ENCODE measurements at regions not wholly inside any gene's neighbourhood (a gene's known extent, or its start where the extent isn't known, plus 50 kb on each side); places are given as distances from the start of the nearest gene placed in this dataset.

DNA sequence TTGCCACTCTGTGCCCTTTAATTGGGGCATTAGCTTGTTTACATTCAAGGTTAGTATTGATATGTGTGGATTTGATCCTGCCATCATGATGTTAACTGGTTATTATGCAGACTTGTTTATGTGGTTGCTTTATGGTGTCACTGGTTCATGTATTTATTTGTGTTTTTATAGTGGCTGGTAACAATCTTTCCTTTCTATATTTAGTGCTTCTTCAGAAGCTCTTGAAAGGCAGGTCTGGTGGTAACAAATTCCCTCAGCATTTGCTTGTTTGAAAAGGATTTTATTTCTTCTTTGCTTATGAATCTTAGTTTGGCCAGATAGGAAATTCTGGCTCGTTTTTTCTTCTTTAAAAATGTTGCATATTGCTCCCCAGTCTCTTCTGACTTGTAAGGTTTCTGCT lies 215.4 kb downstream of the ZC3H11B start:
- no peak for DNase-seq

DNA sequence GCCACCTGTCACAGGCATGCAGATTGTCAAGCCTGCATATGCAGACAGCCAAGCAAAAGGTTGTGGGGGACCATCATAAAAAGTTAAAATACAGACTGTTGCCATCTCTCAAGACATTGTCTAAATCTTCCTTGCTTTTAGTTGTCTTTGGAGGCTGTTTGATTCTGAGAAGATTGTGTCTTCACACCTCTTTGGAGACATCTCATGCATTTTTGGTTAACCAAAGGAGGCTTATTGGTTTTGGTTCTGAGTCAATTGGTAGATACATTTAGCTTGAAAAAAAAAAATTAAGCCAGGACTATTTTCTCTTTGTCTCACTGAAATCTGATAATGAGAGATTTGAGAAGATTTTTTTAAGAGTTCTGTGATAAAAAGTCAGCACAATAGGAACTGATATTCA lies 217.6 kb downstream of the LYPLAL1 start:
- DNase-seq, result no peak

DNA sequence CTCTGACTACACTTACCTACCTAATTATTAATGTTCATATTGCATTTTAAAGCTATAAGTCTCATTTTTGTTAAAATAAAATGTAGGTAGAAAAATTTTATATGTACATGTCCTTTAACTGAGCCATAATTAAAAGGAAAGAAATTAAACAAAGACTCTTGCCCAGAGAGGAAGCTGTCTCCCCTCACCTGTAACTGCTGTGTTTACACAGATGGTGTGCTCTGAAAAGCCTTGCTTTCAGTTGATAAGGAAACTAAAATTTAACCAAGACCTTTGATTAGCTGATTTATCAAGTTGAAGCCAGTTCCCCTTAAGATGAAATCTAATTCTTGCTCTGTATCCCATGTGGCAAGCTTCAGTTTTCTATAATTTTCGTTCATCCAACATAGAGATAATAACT lies 213.5 kb downstream of the LYPLAL1 start:
- no peak for DNase-seq

DNA sequence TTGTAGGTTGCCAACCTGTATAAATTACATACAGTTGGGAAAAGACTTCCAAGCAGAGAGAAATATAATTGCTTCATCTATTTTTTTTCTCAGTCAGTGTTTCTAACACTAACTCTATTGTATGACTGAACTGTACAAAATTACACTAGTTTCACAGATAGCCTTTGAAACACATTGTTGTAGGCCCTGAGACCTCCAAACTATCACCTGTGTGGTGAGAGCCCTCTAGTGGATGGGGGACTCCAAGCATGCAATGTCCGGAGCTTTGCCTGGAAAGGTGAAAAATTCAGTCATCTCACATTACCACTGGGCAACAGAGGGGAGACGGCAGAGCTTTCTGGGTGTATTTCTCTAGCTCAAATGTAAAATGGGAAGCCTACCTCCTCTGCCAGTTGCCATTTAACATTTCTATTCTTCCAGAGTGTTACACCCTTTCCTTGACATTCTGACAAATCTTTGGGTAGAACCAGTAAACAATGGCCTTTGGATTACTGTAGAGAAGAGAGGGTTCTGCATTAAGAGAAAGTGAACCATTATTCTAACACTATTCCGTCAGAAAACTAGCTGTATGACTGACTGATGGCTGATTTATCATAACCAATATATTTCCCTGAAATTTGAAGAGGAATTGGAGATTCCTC lies 212.2 kb downstream of the LYPLAL1 start:
- no peak for DNase-seq

- DNase-seq, result no peak
Observed at GRCh38 chr1:219383281-219383680, 209.6 kb downstream of the LYPLAL1 start.

GRCh38 chr1:219381396-219381795 lies 207.7 kb downstream of the LYPLAL1 start:
- DNase-seq, result no peak

DNA sequence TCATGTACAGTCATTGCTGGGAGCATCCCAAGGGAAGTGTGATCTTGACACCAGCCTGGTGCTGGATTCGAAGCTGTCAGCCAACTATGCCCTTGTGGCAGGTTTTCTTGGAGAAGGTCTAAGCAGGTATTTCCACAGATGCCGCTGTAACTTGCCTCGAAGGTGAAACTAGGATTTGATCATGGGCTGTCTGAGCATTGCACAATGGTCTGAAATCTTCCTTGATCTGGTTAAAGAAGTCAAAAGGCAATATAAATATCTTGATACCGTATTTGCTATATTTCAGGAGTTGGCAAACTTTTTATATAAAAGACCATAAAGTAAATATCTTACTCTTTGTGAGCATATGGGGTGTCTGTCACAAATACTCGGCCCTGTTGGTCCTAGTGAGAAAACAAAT lies 206.8 kb downstream of the LYPLAL1 start:
- no peak for DNase-seq

GRCh38 chr1:219379691-219380090 lies 206.0 kb downstream of the LYPLAL1 start:
- no peak for DNase-seq

- DNase-seq, result no peak
Observed at GRCh38 chr1:219374636-219375035, 201.0 kb downstream of the LYPLAL1 start.

DNA sequence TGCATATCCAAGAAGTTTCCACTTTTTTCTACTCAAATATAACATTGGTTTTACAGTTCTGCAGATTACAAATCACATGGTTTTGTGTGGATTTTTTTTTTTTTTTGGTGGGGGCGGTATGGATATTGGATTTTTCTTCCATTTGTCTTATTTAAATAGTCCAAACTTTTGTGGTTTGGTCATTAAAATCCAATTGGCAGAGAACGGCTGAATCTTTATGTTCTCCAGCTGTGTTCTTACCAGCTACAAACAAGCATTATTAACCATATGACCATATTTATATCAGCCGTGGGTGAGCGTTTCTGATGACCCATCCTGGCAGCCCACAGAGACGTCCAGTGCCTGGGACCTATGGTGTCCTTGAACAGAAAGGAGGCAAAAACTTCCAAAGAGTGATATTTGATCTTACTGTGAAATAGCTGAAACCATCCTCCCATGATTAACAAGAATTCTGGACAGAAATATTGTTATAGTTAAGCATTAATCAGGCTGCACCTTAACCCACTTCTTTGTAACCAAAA lies 200.4 kb downstream of the LYPLAL1 start:
- no peak for DNase-seq

DNA sequence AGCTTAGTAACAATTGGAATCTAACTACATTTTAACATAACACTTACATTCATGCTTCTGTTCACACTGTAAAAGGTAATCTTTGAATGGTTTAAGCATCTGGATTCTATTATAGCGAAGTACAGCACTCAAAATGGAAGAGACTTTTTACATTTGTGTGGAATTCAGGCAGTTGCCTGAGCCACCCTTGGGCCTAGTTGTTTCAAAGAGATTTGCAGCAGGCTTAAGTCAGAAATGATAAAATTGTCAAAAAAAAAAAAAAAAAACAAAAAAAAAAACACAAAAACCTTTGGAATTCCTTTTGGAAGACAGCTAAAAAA lies 199.9 kb downstream of the LYPLAL1 start:
- DNase-seq, result no peak

GRCh38 chr1:219372916-219373615 lies 199.4 kb downstream of the LYPLAL1 start:
- DNase-seq, result no peak

GRCh38 chr1:219371471-219371870 lies 197.8 kb downstream of the LYPLAL1 start:
- DNase-seq, result no peak

DNA sequence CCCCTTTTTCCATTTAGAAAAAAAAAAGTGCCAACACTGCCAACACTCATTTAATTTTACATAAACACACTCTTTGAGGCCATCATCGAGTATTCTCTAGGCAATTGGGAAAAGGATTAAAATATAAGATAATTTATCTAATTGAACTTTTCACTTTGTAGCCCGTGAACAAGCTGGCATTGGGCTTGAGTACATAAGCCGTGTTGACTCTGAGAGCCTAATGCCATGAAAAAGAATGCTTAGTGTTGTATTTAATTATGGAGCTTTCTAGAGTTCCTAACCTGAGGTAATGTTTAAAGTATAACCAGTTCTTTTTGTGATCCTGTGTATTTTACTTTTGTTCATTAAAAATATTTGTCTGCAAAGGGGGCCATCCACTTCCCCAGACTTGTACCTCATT lies 193.8 kb downstream of the LYPLAL1 start:
- DNase-seq, result no peak

DNA sequence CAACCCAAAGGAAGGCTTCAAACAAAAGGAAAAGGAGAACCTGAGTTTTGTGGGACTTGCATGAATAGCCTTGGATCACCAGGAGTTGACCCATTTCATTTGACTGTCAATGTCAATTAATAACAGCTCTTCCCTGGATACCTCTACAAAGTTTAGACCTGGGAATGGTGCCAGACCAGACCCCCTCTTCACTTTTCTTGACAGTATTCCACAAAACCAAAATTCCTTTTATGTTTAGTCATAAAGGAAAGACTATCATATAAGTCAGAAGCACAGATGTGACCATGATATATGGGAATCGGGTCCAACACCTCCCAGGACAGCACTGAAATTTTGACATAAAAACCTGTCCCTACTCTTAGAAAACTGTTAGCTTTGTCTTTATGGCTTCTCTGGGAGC lies 191.8 kb downstream of the LYPLAL1 start:
- no peak for DNase-seq

GRCh38 chr1:219362702-219363101 lies 189.0 kb downstream of the LYPLAL1 start:
- no peak for DNase-seq

GRCh38 chr1:219359126-219359525 lies 185.4 kb downstream of the LYPLAL1 start:
- no peak for DNase-seq

- DNase-seq, result no peak
Observed at GRCh38 chr1:219358080-219358479, 184.4 kb downstream of the LYPLAL1 start.

GRCh38 chr1:219354962-219355361 lies 181.3 kb downstream of the LYPLAL1 start:
- no peak for DNase-seq

- DNase-seq, result no peak
Observed at GRCh38 chr1:219352961-219353651, 179.4 kb downstream of the LYPLAL1 start.

DNA sequence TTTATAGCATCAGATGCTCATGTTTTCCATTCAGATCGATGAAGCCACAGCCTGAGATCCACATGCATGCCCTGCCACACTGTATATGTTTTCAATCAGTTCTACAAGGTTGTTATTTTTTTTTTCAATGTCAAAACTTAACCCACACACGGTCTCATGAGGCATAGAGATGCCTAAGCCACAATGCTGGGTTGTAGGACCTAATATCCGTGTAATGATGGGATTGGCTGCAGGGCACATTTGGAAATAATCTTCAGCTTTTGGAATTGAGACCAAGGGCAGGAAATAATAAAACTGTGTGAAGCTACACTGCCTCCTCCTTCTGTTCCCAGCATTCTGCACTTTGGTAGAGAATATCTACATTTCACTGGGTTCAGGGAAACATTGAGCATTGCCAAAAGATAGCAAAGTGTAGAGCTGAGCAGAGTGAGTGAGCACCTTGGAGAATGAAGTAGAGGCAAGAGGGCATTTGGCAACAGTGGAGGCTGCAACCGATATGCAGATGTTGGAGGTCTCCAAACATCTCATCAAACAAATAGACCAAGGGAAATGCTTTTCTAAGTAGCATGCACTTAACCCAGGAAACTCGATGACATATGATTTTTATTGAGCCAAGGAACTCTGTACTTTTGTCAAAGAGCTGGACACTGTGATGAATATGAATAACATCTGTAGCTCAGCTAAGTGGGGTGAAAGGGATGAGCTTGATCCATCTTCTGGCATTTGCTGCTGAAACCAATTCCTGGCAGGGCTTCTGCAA lies 176.7 kb downstream of the LYPLAL1 start:
- DNase-seq, result no peak

- no peak for DNase-seq
Observed at GRCh38 chr1:219347921-219348391, 174.3 kb downstream of the LYPLAL1 start.

DNA sequence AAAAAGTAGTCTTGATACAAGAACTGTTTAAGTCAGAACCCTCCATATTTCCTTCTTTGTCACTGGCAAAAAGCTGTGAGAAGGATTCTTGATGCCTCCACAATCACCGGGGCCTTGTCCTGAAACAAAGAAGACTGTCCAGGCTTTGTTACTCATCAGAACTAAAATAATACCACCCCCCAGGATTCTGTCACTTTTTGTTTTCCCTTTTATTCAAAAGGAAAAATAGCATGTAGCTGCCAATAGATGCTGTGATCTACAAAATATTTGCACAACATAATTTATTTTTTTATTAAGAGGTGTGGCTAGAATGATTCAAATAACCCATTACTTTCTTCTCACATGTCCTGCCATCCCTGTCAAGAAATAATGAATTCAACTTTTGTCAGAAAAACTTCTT lies 173.7 kb downstream of the LYPLAL1 start:
- no peak for DNase-seq
